CD4-positive, CD25-positive, alpha-beta regulatory T cell (primary cell): ENCODE measurements at regions not wholly inside any gene's neighbourhood (a gene's known extent, or its start where the extent isn't known, plus 50 kb on each side); places are given as distances from the start of the nearest gene placed in this dataset.
"Not testable (repeated sequence)": the region's sequence is repeated elsewhere in the genome, so short reads cannot be mapped to it uniquely, and the experiment has no call there.

Experiments
- ATAC-seq, 2 donors: fragments of 150-1000 bp; cut with Tn5 transposase; one replicate each; pipeline ENCODE4 v1.10.0; 2021; ENCODE audit warnings: low read depth in 2 of 2, moderate number of reproducible peaks in 2 of 2, moderate library complexity in 1 of 2
- DNase-seq, 3 donors: peaks; one replicate each; pipeline versions ENCODE4 v3.0.0 to v3.0.0-alpha.2; 2012 to 2022; ENCODE audit warnings: mixed read lengths in 1 of 3
- H3K27ac ChIP-seq: one replicate; pipeline ENCODE4 v1.7.0; 2013; ENCODE audit warnings: mild to moderate bottlenecking, low read length; ENCODE audit not compliant: insufficient read depth, poor library complexity, severe bottlenecking
- H3K27me3 ChIP-seq: one replicate; pipeline ENCODE4 v1.7.0; 2013; ENCODE audit warnings: low read length; ENCODE audit not compliant: control insufficient read depth, insufficient read depth
- H3K36me3 ChIP-seq: one replicate; pipeline ENCODE4 v1.7.0; 2013; ENCODE audit warnings: mild to moderate bottlenecking, low read length, moderate library complexity; ENCODE audit not compliant: control insufficient read depth, insufficient read depth
- H3K4me1 ChIP-seq: 2 replicates; pipeline ENCODE4 v1.7.0; 2013; ENCODE audit warnings: mild to moderate bottlenecking, low read length; ENCODE audit not compliant: insufficient read depth, control insufficient read depth, poor library complexity, severe bottlenecking
- H3K4me3 ChIP-seq: one replicate; pipeline ENCODE4 v1.7.0; 2013; ENCODE audit warnings: low read depth, mild to moderate bottlenecking, low read length, moderate library complexity
- H3K9me3 ChIP-seq, 2 experiments: 1 replicate in 1 of 2; 2 replicates in 1 of 2; pipeline ENCODE4 v1.7.0; 2013; ENCODE audit warnings: low read length in 2 of 2, mild to moderate bottlenecking in 1 of 2, moderate library complexity in 1 of 2; ENCODE audit not compliant: control insufficient read depth in 2 of 2
- H3K27ac Mint-ChIP-seq, 3 donors: one replicate each; pipeline ENCODE4 v1.8.0; 2020 to 2022; ENCODE audit warnings: mild to moderate bottlenecking in 3 of 3, mixed read lengths in 3 of 3, moderate library complexity in 2 of 3
- H3K27me3 Mint-ChIP-seq: one replicate; pipeline ENCODE4 v1.8.0; 2022; ENCODE audit warnings: mild to moderate bottlenecking, mixed read lengths
- H3K36me3 Mint-ChIP-seq: one replicate; pipeline ENCODE4 v1.8.0; 2020; ENCODE audit warnings: mixed read lengths
- H3K4me1 Mint-ChIP-seq, 4 donors: one replicate each; pipeline ENCODE4 v1.8.0; 2020 to 2022; ENCODE audit warnings: mixed read lengths in 4 of 4, mild to moderate bottlenecking in 1 of 4
- H3K4me3 Mint-ChIP-seq, 4 donors: one replicate each; pipeline ENCODE4 v1.8.0; 2020 to 2022; ENCODE audit warnings: mild to moderate bottlenecking in 4 of 4, mixed read lengths in 4 of 4, moderate library complexity in 3 of 4
- H3K9me3 Mint-ChIP-seq, 7 donors: one replicate each; pipeline ENCODE4 v1.8.0; 2020 to 2022; ENCODE audit warnings: mixed read lengths in 7 of 7, mild to moderate bottlenecking in 3 of 7, moderate library complexity in 2 of 7

DNA sequence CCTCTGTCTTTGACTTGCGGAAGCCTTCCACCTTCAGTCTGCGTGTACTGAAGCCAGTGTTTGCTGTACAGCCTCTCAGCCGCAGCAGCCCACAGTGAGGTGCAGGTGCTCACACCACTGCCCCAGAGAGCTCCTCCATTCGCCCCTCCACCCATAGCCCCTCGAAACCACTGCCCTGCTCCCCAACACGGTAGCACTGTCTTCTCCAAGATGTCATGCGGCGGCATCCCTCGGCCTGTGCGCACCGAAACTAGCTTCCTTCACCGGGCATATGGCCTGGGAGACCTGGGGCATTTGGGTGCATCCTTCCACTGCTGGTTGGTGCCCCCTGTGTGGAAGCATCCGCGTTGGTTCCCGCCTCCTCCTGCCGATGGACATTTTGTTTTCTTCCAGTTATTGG, 86.8 kb upstream of the LPCAT1 start:
- H3K27me3 ChIP-seq, H3K27ac ChIP-seq, H3K27ac Mint-ChIP-seq, H3K4me3 ChIP-seq, H3K9me3 ChIP-seq, H3K27me3 Mint-ChIP-seq, ATAC-seq, DNase-seq, H3K36me3 ChIP-seq, H3K4me1 ChIP-seq, H3K9me3 Mint-ChIP-seq: not testable (repeated sequence)
- Mint-ChIP-seq H3K4me3 (peak overlapping the region in 1 of 4 donors; percentile 47), H3K4me1 (peaks cover 0 to 13% (median 3%) of the 10 kb centered on the region in 4 donors), H3K36me3 (peaks cover 25% of the 10 kb centered on the region)

DNA sequence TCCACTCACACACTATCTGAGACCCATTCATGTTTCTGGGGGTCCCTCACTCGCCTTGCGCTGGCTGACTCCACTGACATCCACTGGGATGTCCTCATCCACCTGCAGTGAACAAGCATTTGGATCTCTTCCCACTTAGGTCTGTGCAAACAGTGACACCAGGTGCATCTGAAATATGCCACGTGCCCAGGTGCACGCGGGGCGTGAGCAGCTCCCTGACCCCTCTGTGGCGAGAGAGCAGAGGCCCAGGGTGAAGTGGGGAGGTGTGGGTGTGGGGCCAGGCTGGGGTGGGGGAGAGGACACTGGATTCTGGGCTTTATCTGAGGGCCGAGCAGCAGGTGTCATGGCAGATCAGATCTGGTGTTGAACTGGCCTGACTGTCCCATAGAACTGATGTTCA, 85.4 kb upstream of the LPCAT1 start:
- not testable (repeated sequence) for H3K9me3 Mint-ChIP-seq, H3K27ac ChIP-seq, H3K36me3 ChIP-seq, H3K4me3 ChIP-seq, H3K4me1 ChIP-seq, DNase-seq, H3K4me3 Mint-ChIP-seq, ATAC-seq, H3K27me3 ChIP-seq, H3K9me3 ChIP-seq, H3K27me3 Mint-ChIP-seq
- Mint-ChIP-seq H3K27ac (peak overlapping the region in 1 of 3 donors; percentile 51), H3K36me3 (peaks cover 23% of the 10 kb centered on the region), H3K4me1 (peaks cover 0 to 14% (median 3%) of the 10 kb centered on the region in 4 donors)

DNA sequence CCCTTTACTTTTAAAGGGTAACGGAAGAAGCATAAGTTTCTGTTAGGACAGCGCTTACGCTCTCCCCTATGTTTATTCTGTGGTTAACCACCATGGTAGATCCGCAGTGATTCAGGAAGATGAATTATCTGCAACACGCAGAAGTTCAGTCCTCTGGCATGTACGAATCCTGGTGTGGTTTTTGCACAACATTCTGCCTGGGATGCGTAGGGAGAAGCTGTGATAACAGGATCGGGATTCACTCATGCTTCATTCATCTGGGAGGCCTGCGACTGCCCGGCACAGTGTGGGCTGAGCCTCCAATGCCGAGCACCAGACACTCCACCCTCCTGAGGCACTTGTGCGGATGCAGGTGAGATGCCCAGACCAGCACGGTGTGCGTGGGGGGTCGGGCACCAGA, 84.6 kb upstream of the LPCAT1 start:
- not testable (repeated sequence) for H3K9me3 Mint-ChIP-seq, H3K4me1 ChIP-seq, H3K4me3 Mint-ChIP-seq, H3K27ac ChIP-seq, H3K27me3 Mint-ChIP-seq, H3K36me3 ChIP-seq, H3K27ac Mint-ChIP-seq, H3K27me3 ChIP-seq, H3K9me3 ChIP-seq, H3K4me3 ChIP-seq
- peak in 1 of 3 donors; percentile 5 for DNase-seq
- peak in 1 of 2 donors; percentile 14 for ATAC-seq
- Mint-ChIP-seq H3K36me3 (peaks cover 16% of the 10 kb centered on the region), H3K4me1 (peaks cover 0 to 16% (median 3%) of the 10 kb centered on the region in 4 donors)

DNA sequence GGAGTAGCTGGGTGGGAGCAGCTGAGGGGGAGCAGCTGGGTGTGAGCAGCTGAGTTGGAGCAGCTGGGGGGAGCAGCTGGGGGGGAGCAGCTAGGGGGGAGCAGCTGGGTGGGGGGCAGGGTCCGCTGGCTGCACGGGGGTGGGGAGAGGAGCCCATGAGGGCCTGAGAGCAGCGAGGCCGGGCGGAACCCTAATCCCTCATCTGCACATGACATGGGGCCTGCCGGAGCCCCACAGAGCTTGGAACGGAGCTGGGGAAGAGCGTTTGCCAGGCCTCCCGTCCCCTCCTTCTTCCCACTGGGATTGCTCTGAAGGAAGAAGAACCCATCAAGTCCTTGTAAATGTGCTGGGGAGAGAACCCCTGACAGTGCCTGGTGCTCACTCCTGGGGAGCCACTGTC, 83.2 kb upstream of the LPCAT1 start:
- not testable (repeated sequence) for H3K4me3 Mint-ChIP-seq, H3K36me3 ChIP-seq, H3K9me3 ChIP-seq, DNase-seq, H3K9me3 Mint-ChIP-seq, H3K4me1 ChIP-seq, H3K27me3 ChIP-seq, H3K36me3 Mint-ChIP-seq, H3K4me3 ChIP-seq, H3K27ac Mint-ChIP-seq, ATAC-seq, H3K27ac ChIP-seq, H3K27me3 Mint-ChIP-seq
- H3K4me1 Mint-ChIP-seq: peaks cover 0 to 16% (median 3%) of the 10 kb centered on the region in 4 donors

DNA sequence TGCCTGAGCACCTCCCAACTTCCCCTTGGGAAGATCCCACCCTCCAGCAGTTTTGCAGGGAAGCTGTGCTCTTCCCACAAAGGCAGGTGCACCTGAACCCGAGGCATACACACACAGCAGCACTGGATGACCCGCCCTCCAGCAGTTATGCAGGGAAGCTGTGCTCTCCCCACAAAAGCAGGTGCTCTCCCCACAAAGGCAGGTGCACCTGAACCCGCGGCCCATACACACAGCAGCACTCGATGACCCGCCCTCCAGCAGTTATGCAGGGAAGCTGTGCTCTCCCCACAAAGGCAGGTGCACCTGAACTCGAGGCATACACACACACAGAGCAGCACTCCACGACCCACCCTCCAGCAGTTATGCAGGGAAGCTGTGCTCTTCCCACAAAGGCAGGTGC, 80.2 kb upstream of the LPCAT1 start:
- not testable (repeated sequence) for ATAC-seq, H3K27me3 Mint-ChIP-seq, H3K27me3 ChIP-seq, DNase-seq, H3K9me3 ChIP-seq, H3K36me3 Mint-ChIP-seq, H3K9me3 Mint-ChIP-seq, H3K4me3 Mint-ChIP-seq, H3K27ac Mint-ChIP-seq, H3K4me3 ChIP-seq, H3K4me1 ChIP-seq, H3K27ac ChIP-seq, H3K36me3 ChIP-seq
- peaks cover 0 to 15% (median 3%) of the 10 kb centered on the region in 4 donors for H3K4me1 Mint-ChIP-seq

DNA sequence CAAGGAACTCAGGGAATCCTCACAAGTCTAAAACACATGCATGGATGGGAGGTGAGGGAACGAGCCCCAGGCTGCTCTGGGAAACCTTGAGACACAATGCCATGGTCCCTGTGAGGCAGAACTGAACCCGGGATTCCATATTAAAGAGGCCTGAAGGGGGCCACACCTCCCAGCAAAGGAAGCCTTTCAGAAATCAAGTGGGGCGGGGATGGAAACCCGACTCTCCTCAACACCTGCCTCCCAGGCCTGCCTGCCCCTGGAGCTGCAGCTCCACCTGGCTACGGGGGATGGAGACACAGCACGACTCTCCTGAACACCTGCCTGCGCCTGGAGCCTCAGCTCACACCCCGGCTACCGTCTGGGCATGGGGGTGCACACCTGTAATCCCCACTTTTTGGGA, 77.8 kb upstream of the LPCAT1 start:
- not testable (repeated sequence) for H3K4me1 ChIP-seq, H3K27me3 Mint-ChIP-seq, H3K27me3 ChIP-seq, H3K9me3 Mint-ChIP-seq, H3K36me3 ChIP-seq, H3K27ac Mint-ChIP-seq, H3K9me3 ChIP-seq, H3K4me3 ChIP-seq, ATAC-seq, H3K4me3 Mint-ChIP-seq, H3K27ac ChIP-seq, H3K4me1 Mint-ChIP-seq
- peak in 1 of 3 donors; percentile 9 for DNase-seq
- H3K36me3 Mint-ChIP-seq: peaks cover 12% of the 10 kb centered on the region

DNA sequence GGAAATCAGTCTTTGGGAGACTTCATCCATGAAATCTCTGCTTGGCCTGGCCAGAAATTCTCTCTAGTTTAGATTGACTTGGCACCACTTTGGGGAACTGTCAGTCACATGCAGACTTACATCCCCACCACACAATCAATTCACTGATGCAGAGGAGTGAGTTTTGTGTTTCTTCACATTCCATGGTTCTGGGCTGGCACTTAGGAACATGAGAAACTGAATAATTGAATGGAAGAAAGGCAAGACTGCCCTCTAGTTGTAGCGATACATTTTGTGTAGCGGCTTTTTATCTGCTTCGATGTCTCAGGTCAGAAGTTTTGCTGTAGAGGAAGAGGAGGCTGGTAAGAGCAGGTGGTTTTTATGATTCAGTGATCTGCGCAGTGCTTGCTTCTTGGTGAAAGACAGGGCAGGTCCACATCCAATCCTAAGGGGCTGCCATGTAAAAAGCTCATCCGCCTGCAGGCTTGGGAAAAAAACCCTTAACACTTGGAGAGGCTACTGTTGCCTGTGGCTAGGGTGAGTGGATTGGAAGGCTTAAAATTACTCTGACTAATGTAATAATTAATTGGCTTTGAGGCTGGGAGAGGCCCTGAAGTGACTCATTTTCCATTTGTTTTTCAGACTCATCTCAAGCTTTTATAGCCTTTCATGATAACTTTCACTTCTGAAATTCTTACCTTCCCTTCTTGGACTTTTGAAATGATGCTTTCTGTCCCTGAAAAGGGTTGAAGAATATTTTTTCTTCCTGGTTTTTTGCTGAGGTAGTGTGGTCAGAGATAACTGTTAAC, 75.4 kb upstream of the LPCAT1 start:
- H3K9me3 Mint-ChIP-seq, ATAC-seq, H3K4me1 Mint-ChIP-seq, H3K4me3 ChIP-seq, H3K4me1 ChIP-seq, H3K4me3 Mint-ChIP-seq, H3K27ac Mint-ChIP-seq, H3K27ac ChIP-seq, H3K9me3 ChIP-seq, H3K27me3 Mint-ChIP-seq, H3K36me3 ChIP-seq, H3K27me3 ChIP-seq: not testable (repeated sequence)
- DNase-seq: peak in 1 of 3 donors; percentile 33
- peaks cover 12% of the 10 kb centered on the region for H3K36me3 Mint-ChIP-seq

DNA sequence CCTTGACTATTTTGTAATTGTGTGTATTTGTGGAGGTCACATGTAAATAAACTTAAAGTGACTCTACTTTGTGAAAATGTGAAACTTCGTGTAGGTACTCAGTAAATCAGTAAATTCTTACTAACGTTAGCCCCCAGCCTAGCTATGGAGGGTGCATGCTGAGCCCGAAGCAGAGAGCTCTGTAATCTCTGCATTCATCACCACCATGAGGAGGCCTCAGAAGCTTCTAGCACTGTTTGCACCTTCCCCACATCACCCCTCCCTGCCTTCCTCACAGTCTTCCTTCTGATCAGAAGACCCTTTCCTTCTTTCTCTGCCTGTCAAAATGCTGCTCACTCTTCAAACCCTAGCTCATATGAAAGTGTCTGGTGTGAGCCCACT, 73.3 kb upstream of the LPCAT1 start:
- not testable (repeated sequence) for H3K4me1 Mint-ChIP-seq, H3K27ac Mint-ChIP-seq, H3K9me3 Mint-ChIP-seq, H3K4me1 ChIP-seq, H3K27me3 Mint-ChIP-seq, H3K27me3 ChIP-seq, H3K9me3 ChIP-seq, DNase-seq, H3K36me3 ChIP-seq, H3K27ac ChIP-seq
- H3K4me3 Mint-ChIP-seq: peak overlapping the region in 1 of 4 donors; percentile 58
- peaks cover 12% of the 10 kb centered on the region for H3K36me3 Mint-ChIP-seq
- peak overlapping the region; percentile 40 for H3K4me3 ChIP-seq
- peak in 1 of 2 donors; percentile 81 for ATAC-seq
